ENCODE measurements at regions not wholly inside any gene's neighbourhood (a gene's known extent, or its start where the extent isn't known, plus 50 kb on each side); places are given as distances from the start of the nearest gene placed in this dataset.

GRCh38 chr4:180993244-180993836 is 1249.9 kb upstream of the TENM3 start:
- TF ChIP-seq CTCF (IDR thresholded peaks at IDR 0.05) (no peak), POLR2A (IDR thresholded peaks at IDR 0.05) (no peak)

Measured in vagina (tissue), 2 donors.